CD4-positive, alpha-beta T cell treated with Interleukin-6 at 100 ng/mL for 8 hours (primary cell): ENCODE measurements at regions not wholly inside any gene's neighbourhood (a gene's known extent, or its start where the extent isn't known, plus 50 kb on each side); places are given as distances from the start of the nearest gene placed in this dataset.
"Not testable (repeated sequence)": the region's sequence is repeated elsewhere in the genome, so short reads cannot be mapped to it uniquely, and the experiment has no call there.

Experiments used
- DNase-seq: peaks from one replicate; pipeline ENCODE4 v3.0.0-alpha.2; 2020; ENCODE audit warnings: mixed read lengths, low spot score

DNA sequence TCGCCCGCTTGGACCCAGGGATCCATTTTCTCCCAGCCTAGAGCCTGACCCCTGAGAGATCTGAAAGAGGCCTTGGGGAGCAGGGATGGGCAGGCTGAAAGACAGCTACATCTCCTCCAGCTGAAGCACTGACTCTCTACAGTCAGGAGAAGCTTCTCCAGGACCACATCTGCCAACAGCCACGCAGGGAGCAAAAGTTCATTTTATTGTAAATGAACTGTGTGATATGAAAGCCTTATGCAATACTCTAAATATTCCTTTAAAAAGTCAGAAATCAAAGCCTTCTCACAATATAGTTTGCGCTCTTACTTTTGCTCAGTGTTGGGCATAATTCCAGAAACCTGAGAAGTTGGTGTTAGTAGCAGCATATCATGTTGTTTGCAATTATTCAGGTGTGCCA lies 428.9 kb upstream of the RAB6C start:
- no peak for DNase-seq

DNA sequence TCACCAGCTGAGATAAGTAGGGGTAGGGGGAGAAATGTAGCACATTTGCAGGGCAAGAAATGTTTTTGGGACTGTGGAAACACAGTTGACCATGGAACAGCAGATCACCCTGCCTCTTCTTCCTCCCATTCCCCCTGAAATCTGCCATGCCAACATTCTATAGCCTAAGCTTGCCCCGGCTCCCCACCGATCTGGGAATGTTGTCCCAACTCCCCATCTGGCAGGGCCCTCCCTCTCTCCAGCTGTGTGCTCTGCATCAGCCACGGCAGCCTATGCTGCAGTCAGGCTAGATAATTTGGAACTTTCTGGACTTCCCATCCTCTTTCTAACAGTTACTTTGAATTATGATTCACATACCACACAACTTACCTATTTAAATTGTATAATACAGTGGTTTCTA lies 425.1 kb upstream of the RAB6C start:
- no peak for DNase-seq

DNA sequence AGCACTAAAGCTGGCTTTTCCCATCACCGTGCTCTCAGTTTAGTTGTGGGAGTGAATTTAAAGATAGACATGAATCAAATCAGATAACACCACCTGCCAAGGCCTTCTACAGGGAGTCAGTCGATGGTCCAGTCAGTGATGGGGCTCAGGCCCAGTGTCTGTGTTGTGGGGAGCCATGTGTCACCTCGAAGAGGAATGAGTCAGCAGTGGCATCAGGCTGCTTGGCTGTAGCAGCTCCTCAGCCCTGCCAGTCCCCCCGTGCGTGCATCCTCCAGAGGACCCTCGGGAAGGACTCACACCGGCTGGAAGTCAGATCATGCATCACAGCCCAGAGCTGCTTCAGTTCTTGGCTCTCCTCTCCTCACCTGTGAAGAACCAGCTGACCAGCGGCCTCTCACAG lies 420.4 kb upstream of the RAB6C start:
- DNase-seq = no peak

DNA sequence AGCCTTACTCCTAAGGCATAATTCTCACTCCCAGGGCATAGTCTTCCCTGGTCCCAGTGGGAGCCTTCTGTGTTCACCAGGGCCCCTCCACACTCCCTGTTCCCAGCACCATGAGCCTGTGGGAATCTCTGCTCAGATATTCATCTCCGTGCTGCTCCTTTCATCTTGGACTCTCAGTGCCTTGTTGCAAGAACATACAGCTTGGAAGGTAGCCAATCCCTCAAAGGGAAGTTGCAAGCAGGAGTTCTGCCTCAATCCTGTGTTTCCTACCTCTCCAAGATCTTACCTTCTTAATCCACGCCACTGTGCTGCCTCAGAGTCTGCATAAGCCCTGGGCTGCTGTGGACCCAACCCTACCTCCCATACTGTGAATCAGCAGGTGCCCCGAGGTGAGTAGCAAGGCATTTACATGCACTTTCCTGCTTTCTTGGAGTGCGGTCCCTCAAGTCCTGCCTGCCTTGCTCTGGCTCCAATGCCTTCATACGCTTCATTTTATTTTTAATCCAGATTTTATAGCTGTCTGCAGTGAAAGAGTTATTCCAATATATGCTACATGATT lies 413.8 kb upstream of the RAB6C start:
- no peak for DNase-seq

DNA sequence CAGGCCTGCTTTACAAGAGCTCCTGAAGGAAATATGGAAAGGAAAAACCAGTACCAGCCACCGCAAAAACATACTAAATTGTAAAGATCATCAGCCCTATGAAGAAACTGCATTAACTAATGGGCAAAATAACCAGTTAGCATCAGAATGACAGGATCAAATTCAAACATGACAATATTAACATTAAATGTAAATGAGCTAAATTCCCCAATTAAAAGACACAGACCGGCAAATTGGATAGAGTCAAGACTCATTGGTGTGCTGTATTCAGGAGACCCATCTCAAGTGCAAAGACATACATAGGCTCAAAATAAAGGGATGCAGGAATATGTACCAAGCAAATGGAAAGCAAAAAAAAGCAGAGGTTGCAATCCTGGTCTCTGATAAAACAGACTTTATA lies 408.7 kb upstream of the RAB6C start:
- not testable (repeated sequence) for DNase-seq

DNA sequence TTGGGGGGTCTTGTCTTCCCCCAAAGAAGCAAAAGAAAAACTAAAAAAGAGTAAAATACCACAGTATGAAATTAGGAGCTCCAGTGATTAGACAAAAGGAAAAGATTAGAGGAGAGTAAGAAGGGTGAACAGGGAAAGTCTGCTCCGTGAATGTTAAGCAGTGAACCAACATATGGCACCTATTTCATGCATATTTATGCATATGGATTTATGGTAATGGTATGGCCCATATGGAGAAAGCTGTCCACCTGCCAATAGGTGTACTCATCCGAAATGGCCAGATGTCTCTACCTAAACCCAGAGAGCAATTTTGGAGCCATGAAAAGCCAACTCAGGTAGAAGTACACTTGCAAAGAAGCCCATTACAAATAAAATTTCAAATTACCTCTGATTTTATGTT lies 404.0 kb upstream of the RAB6C start:
- DNase-seq = no peak

DNA sequence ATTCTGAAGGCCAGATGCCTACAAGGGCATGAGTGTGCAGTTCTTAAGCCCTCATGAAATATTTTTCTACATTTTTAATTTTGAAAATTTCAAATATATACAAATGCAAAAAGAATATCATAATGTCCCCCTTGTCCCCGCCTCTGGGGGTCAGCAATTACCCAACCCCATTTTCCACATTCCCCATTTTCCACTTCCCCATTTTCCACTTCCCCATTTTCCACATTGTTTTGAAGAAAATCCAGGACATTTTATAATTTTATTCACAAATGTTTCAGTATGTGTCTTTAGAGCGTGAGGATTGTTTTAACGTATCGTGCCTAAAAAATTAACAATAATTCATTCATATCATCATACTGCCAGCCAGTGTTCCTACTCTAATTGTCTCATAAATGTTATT lies 403.6 kb upstream of the RAB6C start:
- no peak for DNase-seq

DNA sequence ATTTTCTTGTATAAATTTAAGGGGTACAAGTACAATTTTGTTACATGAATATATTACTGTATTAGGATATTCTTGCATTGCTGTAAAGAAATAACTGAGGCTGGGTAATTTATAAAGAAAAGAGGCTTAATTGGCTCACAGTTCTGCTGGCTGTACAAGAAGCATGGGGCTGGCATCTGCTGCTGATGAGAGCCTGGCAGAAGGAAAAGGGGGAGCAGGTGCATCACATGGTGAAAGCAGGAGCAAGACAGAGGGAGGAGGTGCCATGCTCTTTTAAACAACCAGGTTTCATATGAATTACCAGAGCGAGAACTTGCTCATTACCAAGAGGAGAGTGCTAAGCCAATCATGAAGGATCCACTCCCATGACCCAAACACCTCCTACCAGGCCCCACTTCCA lies 399.5 kb upstream of the RAB6C start:
- no peak for DNase-seq

DNA sequence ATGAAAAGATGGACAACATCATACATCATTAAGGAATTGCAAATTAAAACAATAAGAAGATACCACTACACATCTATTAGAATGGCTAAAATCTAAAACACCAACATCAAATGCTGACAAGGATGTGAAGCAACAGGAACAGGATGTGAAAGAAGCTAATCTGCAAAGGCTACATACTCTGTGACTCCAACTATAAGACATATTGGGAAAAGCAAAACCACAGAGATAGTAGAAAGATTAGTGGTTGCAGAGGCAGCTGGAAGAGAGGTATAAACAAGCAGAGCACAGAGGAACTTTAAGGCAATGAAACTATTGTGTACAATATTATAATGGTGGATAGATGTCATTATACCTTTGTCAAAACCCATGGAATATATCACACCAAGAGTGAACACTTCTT lies 393.7 kb upstream of the RAB6C start:
- DNase-seq = no peak

DNA sequence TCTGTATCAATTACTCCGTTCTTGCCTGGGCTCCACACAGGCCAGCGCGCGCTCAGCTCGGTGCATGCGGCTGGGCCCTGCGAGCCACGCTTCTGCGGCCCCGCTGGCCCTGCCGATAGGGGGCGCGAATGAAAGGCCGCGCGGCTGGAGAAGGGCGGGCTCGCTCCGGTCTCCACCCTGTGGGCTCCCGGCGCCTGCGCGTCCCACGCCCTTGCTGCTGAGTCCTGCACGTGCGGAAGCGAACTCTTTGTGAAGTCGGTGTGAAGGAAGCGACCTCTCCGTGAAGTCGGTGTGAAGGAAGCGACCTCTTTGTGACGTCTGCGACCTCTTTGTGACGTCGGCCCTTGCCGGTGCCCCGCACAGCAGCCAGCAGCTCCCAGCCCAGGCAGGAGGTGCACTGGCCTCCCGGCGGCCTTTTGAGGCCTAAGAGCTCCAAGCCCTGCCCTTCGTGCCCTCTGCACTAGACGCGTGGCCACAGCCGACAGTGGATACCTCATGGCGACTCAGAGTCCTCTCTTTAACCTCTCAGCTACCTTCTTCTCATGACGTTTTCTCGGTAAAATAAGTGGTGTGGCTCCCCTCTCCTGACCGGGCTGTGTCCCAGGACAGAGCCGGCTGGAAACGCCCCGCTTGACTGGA lies 391.9 kb upstream of the RAB6C start:
- no peak for DNase-seq

DNA sequence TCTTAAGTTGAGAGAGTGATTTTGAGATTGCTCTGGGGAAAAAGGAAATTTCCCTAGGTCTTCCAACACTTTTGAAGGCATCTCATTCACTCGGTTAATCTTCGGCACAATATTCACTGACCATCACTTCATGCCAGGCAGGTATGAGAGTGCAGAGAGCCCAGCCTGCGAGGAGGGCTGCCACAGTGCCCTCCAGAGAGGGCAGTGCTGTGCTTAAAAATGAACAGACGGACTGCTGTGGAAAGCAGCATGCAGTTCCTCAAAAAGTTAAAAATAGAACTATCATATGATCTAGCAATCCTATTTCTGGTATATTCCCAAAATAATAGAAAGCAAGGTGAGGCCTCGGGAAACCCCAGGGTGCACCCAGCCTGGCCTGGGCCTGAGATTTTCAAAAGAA lies 374.9 kb upstream of the RAB6C start:
- no peak for DNase-seq

DNA sequence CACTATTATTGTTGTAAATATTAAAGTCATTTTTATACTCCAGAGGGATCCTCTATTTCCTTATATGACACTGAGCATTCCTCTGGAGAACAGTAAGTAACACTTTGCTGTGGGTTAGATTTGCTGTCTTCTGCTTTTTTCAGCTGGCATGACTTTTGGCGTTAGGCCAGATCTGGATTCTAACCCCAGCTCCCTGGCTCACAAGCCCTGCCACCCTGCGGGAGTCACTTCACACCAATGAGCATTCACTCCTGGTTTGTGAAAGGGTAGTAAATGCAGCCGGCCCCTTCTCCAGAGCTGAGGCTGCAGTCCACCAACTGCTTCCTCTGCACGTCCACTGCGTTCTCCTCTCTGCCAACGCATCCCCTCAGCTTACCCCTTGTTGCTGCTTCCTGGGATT lies 373.8 kb upstream of the RAB6C start:
- no peak for DNase-seq

DNA sequence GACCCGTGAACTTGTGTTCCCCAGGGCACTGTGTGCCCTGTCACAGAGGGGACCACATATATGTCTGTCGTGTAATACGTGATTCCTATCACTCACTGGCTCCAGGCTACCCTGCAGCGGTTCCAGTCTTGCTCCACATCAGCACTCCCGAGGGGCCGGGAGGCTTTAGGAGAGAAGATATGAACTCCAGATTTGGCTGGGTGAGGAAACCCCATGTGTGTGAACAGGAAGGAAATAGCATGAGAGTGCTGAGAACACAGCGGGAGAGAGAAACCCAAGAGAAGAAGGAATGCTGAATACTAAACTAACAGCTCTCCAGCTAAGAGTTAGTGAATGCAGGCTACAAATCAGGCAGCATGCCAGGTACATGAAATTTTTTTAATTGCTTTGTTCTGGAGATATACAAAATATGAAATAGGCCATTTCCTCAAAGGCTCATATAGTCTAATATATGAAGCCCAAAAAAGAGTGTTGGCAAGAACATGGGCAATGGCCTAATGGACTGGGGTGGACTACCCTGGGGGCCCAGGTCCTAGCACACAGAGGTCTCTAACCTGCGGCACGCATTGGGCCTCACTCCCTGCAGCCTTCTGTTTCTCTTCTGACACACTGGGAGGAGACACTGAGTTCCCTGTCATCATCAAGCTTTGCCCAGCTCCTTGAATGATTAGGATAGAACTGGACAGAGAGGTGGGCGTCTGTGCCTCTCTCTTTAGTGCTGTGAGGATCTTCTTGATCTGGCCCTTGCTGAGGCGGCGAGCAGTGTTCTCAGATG lies 372.8 kb upstream of the RAB6C start:
- DNase-seq = no peak

DNA sequence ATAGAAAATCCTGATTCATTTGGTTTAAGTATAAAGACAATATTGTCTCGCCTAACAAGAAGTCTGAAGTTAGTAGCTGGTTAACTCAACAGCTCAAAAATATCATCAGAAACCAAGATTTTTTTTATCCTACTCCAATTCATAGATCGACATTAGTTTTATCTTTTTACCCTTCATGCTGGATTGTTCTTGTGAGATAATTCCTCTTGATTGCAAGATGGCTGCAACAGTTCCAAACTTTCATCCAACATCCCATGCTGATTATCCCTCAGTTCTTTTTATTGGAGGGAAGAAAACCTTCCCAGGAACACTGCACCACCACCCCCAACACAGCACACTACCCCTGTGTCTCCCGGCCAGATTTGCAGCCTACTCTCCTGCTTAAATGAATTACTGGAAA lies 370.2 kb upstream of the RAB6C start:
- no peak for DNase-seq

DNA sequence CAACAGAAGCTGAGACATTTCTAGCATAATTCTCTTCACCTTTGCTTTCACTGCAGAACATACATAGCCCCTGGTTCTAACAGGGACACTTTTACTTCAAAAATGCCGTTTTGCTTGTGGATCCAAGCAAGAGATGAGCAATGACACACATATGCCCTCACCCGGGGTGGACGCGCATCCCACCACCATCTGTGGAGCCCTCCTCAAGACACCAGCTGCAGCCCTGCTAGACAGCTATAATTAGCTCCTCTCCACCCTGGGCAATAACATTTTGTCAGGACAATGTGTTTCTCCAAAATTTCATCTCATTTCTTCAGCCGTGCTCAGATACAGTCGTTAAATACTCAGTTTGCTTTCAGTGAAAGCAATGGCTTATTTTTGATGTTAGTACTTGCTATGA lies 368.7 kb upstream of the RAB6C start:
- no peak for DNase-seq

DNA sequence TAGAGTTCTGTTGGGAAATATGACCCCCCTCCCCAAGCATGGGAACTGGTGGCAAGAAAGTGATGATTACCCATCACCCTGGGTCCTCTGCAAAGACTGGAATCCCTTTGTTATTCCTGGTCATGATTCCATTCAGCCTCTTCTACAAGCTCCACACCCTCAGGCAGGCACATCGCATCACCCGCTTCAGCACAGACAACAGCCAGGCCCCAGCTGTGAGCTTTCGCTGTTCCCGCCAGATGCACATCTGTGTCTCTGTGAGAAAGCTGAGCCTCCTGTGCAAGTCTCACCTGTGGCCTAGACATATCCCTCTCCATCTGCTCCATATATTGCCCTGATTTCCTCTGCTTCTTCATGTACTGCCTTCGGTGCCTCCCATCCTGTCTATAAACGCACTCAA lies 368.0 kb upstream of the RAB6C start:
- DNase-seq = no peak

DNA sequence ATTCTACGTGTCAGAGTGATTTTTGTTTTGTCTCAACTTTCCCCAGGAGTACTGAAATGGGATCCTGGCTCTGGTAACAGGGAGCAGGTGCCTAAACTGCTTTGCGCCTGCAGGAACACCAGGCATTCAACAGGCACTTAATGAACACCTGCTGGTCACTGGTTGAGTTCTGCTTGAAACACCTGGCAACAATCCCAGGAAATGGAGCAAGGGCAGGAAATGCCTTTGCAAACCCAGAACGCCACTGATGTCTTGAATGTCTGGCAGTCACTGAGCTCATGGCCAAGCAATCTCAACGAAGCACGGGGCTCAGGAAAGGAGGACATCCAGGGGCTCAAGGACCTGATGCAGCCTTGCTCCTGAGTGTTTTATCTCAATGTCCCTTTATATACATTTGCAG lies 360.0 kb upstream of the RAB6C start:
- no peak for DNase-seq

DNA sequence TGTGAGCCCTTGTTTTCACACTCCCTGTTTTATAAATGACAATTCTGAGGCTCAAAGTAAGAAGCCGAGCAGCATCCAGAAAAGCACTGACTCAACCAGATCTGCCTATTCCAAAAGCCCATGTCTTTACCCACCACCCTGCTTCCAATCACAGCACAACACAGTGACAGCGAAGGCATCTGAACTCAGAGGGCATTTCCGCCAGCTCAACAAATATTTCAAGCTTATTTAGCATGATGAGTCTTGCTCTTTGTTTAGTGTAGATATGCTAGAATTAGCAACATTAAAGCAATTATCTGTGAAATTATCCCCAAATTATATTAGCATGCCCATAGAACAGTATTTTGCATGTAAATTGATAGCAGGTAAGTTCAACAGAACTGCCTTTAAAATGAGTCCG lies 359.1 kb upstream of the RAB6C start:
- no peak for DNase-seq

DNA sequence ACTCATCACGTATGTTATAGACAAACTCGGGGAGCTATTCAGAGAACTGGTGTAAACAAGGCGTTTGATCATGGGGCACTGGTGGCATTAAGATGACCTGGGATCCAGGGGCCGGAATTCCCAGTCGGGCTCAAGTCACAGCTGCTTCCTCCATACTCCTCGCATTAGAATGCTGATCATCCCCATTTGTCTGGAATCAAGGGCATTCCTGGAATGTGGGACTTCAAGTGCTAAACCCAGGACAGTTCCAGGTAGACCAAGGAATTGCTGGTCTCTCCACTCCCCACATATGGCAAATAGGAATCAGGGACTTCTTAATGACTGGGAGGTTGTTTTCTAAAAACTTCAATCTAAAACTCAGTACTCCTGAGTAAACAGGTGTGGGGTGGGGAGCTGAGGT lies 355.7 kb upstream of the RAB6C start:
- no peak for DNase-seq

DNA sequence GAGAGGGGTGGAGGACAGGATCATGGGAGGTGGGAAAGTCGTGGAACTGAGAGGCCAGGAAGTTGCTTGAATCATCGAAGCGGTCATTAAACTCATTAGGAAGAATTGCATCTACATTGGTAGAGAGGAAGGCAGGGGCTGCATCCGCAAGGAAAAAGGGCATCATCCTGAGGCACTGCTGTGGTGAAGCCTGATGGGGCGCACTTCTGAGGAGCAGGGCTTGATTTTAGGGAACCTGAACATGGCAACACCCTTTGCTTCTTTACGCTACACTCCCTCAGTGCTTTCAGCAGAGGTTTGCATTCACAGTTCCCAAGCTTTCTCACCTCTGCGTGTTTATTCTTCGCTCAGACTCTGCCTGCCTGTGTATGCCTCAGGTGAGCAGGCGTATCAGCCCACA lies 352.0 kb upstream of the RAB6C start:
- no peak for DNase-seq

DNA sequence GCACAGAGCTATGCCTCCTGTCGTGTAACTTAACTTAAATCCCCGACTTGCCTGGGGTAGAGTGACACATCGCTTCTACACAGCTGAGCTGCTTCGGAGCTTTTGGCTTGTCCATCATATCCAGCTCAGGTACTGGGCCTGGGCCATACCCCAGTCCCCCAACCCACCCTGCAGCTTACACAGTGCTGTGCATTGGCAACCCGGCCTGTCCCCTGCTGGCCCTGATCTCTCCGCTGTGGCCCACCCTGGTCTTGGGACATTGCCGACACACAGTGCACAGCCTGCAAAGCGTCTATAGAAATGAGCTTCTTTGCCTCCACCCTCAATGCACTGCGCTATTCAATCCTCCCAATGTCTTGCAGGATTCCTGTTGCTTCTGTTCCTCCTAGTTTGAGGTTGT lies 342.8 kb upstream of the RAB6C start:
- DNase-seq = no peak

DNA sequence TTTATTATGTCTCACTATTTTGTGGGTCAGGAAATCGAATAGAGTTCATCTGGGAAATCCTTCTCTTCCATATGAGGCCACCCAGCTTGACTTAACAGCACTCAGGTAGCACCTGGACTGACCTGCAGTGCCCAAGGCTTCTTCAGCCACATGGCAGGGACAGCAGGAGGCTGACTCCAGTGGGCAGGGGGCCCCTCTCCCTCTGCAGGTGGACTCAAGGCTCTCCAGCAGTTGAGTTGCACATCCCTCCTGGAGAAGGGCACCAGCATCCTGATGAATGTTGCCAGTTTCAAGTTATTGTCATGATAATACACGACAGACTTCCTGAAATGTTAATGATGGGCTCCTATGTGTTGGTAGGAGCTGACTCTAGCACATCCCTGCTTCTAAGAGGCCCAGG lies 338.1 kb upstream of the RAB6C start:
- DNase-seq = no peak

DNA sequence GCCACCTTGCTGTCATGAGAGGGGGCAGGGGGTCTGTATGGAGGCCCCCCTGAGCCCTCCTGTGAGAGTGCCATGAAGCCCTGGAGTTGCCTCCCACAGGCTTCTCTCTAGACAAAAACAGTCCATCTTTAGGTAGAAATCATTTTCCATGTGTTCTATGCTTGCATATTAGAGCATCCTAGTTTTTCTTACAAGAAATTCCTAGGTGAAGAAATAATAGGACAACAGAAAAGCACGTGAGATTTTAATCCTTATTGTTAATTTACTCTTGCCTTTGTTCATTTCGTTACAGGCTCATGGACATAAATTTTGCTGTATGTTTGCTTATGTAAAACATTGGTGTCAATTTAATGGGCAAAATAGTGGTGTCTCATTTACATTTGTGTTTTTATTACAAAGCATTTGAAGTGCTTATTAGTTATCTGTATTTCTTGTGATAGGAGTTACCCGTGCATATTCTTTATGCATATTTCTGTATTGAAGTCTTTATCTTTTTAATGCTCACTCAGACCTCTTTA lies 336.9 kb upstream of the RAB6C start:
- no peak for DNase-seq

DNA sequence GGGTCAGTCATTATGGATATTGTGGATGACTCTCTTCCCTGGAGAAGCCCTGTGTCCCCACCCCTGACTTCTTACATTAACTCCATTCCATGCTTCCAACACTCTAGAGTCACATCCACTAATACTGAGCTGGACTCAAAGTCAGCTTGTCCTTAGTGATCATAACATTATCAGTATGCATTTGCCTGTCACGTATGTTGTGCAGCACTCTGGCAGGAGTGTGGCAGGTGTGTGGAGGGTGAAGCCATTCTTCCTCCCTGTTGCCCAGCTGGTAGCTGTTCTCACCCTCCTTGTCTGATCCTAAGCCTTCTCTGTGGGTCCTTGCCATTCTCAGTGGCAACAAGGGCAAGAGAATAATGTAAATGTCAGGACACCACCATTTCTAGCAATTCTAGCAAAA lies 334.1 kb upstream of the RAB6C start:
- DNase-seq = no peak
